OCI-LY7 (cell line): ENCODE measurements at regions not wholly inside any gene's neighbourhood (a gene's known extent, or its start where the extent isn't known, plus 50 kb on each side); places are given as distances from the start of the nearest gene placed in this dataset.

Source experiments
- BruUV-seq: library from RNA; stranded (reverse); fragments of 400-500 nt; replicated peaks from 2 replicates; lab custom pipeline; 2021; lab: Mats Ljungman, UMichigan
- CTCF ChIA-PET: fragments of 300-600 bp; sonication (Branson Sonifier 250); formaldehyde crosslinking; loops from one replicate; lab custom pipeline; 2022; ENCODE audit warnings: antibody characterized with exemption; ENCODE audit not compliant: unreplicated experiment; lab: Charles Lee
- POLR2A ChIA-PET: fragments of 300-600 bp; sonication (Branson Sonifier 250); formaldehyde crosslinking; loops from one replicate; lab custom pipeline; 2022; ENCODE audit warnings: antibody characterized with exemption; lab: Charles Lee
- DNase-seq: peaks from one replicate; pipeline ENCODE4 v3.0.0-alpha.2; 2015; ENCODE audit warnings: low spot score
- H2AFZ ChIP-seq: fragments of 200-600 bp; sonication (generic), shearing (Covaris generic); 2 replicates; pipeline ENCODE4 v1.6.1; 2014; ENCODE audit warnings: mild to moderate bottlenecking, antibody characterized with exemption, low read length, moderate library complexity
- H3K27ac ChIP-seq: fragments of 200-600 bp; sonication (generic); 2 replicates; pipeline ENCODE4 v1.5.1; 2014; ENCODE audit warnings: mixed run types, low read depth, mild to moderate bottlenecking, moderate library complexity, low read length, inconsistent platforms; ENCODE audit not compliant: poor library complexity, severe bottlenecking
- H3K36me3 ChIP-seq: fragments of 200-600 bp; sonication (generic); 2 replicates; pipeline ENCODE4 v1.6.1; 2014; ENCODE audit warnings: mild to moderate bottlenecking, antibody characterized with exemption, low read length, moderate library complexity, mixed read lengths; ENCODE audit not compliant: insufficient read depth
- H3K4me1 ChIP-seq: fragments of 200-600 bp; sonication (generic); 2 replicates; pipeline ENCODE4 v1.5.1; 2014; ENCODE audit warnings: mild to moderate bottlenecking, low read length; ENCODE audit not compliant: insufficient read depth, poor library complexity, severe bottlenecking
- H3K4me2 ChIP-seq: fragments of 200-600 bp; sonication (generic); 2 replicates; pipeline ENCODE4 v1.6.1; 2014; ENCODE audit warnings: mild to moderate bottlenecking, low read length
- H3K4me3 ChIP-seq: fragments of 200-600 bp; sonication (generic); 2 replicates; pipeline ENCODE4 v1.5.1; 2014; ENCODE audit warnings: mild to moderate bottlenecking, low read depth, low read length; ENCODE audit not compliant: poor library complexity, severe bottlenecking
- H3K79me2 ChIP-seq: fragments of 200-600 bp; sonication (generic); 2 replicates; pipeline ENCODE4 v1.6.1; 2016; ENCODE audit warnings: low read depth, mild to moderate bottlenecking, low read length, moderate library complexity, mixed read lengths; ENCODE audit not compliant: insufficient read depth
- H3K9me2 ChIP-seq: fragments of 200-600 bp; sonication (generic); 2 replicates; pipeline ENCODE4 v1.6.1; 2016; ENCODE audit warnings: mild to moderate bottlenecking, low read length, mixed read lengths; ENCODE audit not compliant: insufficient read depth
- H3K9me3 ChIP-seq: fragments of 200-600 bp; sonication (generic); 2 replicates; pipeline ENCODE4 v1.6.1; 2014; ENCODE audit warnings: mild to moderate bottlenecking, mixed run types, low read length, mixed read lengths
- H4K20me1 ChIP-seq: fragments of 200-600 bp; sonication (generic); 2 replicates; pipeline ENCODE4 v1.6.1; 2014; ENCODE audit warnings: mild to moderate bottlenecking, antibody characterized with exemption, low read length, moderate library complexity, mixed read lengths; ENCODE audit not compliant: insufficient read depth
- EZH2phosphoT487 ChIP-seq: fragments of 200-600 bp; sonication (generic); IDR thresholded peaks from 2 replicates; pipeline ENCODE4 v1.6.1; 2018; ENCODE audit warnings: low read depth, borderline replicate concordance, mild to moderate bottlenecking, mixed run types, antibody characterized with exemption, low read length, moderate library complexity, mixed read lengths
- intact Hi-C: fragments of 100-400 bp; cut with micrococcal nuclease; formaldehyde crosslinking; loops from one replicate; pipeline ENCODE4 v1.10.0; 2022; ENCODE audit not compliant: unreplicated experiment
- TF ChIP-seq, protein P1 (sequence below): fragments of 200-600 bp; sonication (generic); conservative IDR thresholded peaks from 2 replicates; pipeline ENCODE4 v1.5.1; 2014; ENCODE audit warnings: mild to moderate bottlenecking, antibody characterized with exemption, low read length, moderate library complexity, mixed read lengths

DNA sequence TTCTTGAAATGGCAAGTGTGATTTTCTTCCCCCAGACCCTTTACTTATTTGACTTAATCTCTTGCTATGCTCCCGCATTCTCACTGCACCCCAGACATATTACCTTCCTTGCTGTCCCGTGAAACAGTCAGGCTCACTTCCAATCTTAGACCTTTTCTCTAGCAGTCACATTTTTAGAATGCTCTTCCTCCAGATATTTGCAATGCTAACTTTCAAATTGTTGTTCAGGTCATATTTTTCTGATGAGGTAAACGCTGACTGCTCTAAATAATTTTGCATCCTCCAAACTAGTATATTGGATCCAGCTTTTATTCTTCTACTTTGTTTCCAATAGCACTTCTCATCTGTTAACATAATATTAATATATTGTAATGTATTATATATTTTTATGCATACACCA, 648.2 kb upstream of the NEGR1 start:
- POLR2A ChIA-PET, result no interaction called here
- no TSS peak for BruUV-seq
- Histone ChIP-seq H3K9me2 (no peaks in the 10 kb centered on the region), H3K36me3 (no peaks in the 10 kb centered on the region), H3K9me3 (no peaks in the 10 kb centered on the region), H2AFZ (no peak overlapping the region), H3K27ac (no peak overlapping the region), H3K4me1 (no peaks in the 10 kb centered on the region), H4K20me1 (no peaks in the 10 kb centered on the region), H3K79me2 (no peaks in the 10 kb centered on the region), H3K4me2 (no peak overlapping the region), H3K4me3 (no peak overlapping the region)
- CTCF ChIA-PET, result no interaction called here
- intact Hi-C loops, result no loop called here
- DNase-seq, result no peak
- TF ChIP-seq EZH2phosphoT487, result no peak
- TF ChIP-seq, protein P1, sequence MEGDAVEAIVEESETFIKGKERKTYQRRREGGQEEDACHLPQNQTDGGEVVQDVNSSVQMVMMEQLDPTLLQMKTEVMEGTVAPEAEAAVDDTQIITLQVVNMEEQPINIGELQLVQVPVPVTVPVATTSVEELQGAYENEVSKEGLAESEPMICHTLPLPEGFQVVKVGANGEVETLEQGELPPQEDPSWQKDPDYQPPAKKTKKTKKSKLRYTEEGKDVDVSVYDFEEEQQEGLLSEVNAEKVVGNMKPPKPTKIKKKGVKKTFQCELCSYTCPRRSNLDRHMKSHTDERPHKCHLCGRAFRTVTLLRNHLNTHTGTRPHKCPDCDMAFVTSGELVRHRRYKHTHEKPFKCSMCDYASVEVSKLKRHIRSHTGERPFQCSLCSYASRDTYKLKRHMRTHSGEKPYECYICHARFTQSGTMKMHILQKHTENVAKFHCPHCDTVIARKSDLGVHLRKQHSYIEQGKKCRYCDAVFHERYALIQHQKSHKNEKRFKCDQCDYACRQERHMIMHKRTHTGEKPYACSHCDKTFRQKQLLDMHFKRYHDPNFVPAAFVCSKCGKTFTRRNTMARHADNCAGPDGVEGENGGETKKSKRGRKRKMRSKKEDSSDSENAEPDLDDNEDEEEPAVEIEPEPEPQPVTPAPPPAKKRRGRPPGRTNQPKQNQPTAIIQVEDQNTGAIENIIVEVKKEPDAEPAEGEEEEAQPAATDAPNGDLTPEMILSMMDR, result no peak

DNA sequence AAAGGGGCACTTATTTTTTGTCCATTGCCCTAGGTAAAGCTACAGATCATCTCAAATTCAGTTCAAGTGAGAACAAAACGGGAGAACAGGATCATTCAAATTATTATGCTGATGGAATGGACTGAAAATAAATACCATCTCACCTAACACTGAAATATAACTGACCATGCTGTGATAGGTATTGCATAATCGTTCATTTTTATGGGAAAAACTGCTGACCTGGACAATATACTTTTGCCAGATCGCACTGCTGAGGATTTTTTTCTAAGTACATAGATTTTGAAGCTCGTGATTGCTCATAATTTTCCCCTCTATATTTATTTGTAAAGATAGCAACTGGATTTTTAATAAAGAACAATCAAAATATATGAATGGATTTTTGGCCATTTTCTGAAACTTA, 636.6 kb upstream of the NEGR1 start:
- POLR2A ChIA-PET, result no interaction called here
- no TSS peak for BruUV-seq
- no peak overlapping the region for H3K4me3 ChIP-seq

GRCh38 chr1:72917920-72918319, 635.6 kb upstream of the NEGR1 start:
- intact Hi-C loops, result no loop called here

More for the DNA sequence above, 636.6 kb upstream of the NEGR1 start:
- H3K27ac ChIP-seq, result no peak overlapping the region
- no peaks in the 10 kb centered on the region for H3K9me2 ChIP-seq
- H3K4me2 ChIP-seq, result no peak overlapping the region
- no peaks in the 10 kb centered on the region for H4K20me1 ChIP-seq
- H2AFZ ChIP-seq, result no peak overlapping the region
- no peaks in the 10 kb centered on the region for H3K36me3 ChIP-seq
- no peak for DNase-seq
- no peaks in the 10 kb centered on the region for H3K4me1 ChIP-seq
- intact Hi-C loops, result no loop called here
- CTCF ChIA-PET, result no interaction called here
- H3K79me2 ChIP-seq, result no peaks in the 10 kb centered on the region
- no peaks in the 10 kb centered on the region for H3K9me3 ChIP-seq
- TF ChIP-seq EZH2phosphoT487, result no peak
- TF ChIP-seq, protein P1, result no peak

More at GRCh38 chr1:72917920-72918319, 635.6 kb upstream of the NEGR1 start:
- Histone ChIP-seq H3K4me1 (no peaks in the 10 kb centered on the region), H4K20me1 (no peaks in the 10 kb centered on the region), H3K9me2 (no peaks in the 10 kb centered on the region), H2AFZ (no peak overlapping the region), H3K4me2 (no peak overlapping the region), H3K79me2 (no peaks in the 10 kb centered on the region), H3K9me3 (no peaks in the 10 kb centered on the region), H3K27ac (no peak overlapping the region), H3K4me3 (no peak overlapping the region), H3K36me3 (no peaks in the 10 kb centered on the region)
- ChIA-PET POLR2A (no interaction called here), CTCF (no interaction called here)
- no TSS peak for BruUV-seq
- TF ChIP-seq, protein P1, result no peak
- no peak for TF ChIP-seq EZH2phosphoT487
- no peak for DNase-seq
